Retinal pigment epithelial cell (primary cell): ENCODE measurements at regions not wholly inside any gene's neighbourhood (a gene's known extent, or its start where the extent isn't known, plus 50 kb on each side); places are given as distances from the start of the nearest gene placed in this dataset.

ENCODE experiments used
- DNase-seq: peaks from one replicate; pipeline ENCODE4 v3.0.0-alpha.2; 2010; ENCODE audit warnings: low read depth
- H3K4me3 ChIP-seq: 2 replicates; pipeline ENCODE4 v1.5.1; 2011; ENCODE audit warnings: mild to moderate bottlenecking, low read length, control low read depth, moderate library complexity
- CTCF ChIP-seq: conservative IDR thresholded peaks from 2 replicates; pipeline ENCODE4 v1.5.1; 2011; ENCODE audit warnings: low read depth, low read length, control low read depth, inconsistent platforms

DNA sequence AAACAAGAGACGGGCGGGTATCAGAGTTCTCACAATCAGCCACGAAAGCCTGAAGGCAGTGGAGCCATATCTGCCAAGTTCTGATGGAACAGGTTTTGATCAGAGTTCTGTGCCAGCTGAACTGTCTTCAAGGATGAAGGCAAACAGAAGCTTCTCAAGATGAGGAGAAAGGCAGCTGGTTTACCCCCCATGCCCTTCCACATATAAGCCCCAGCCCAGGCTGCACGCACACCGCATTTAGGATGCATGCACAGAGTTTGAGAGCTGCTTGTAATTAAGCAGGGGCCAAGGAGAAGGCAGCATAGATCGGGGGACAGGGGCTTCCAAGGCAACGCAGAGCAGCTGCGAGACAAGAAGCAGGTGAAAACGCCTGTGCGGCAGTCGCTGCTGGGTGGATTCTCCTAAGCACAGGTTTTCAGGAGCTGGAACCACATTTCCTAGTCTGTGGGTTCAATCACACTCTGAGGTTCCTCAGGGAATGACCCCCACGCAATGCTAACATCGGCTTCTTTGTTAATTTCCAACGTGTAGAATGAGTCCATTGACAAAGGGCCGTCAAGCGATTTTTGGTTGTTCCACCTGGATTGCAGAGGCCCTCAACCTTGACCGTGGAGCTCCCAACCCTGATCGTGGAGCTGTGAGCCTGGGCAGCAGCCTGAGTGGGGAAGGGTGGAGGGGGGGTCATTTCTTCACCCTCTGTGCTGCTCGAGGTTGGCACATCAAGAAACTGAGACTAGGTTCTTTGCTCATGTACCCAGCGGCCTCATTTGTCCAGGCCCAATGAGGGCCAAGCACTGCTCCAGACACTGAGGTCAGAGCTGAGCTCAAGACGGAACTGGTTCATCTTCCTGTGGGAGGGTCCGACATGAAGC, 81.7 kb upstream of the SHISAL1 start:
- H3K4me3 ChIP-seq = no peak overlapping the region
- no peak for DNase-seq
- TF ChIP-seq CTCF = no peak

GRCh38 chr22:44393066-44393465, 80.3 kb upstream of the SHISAL1 start:
- TF ChIP-seq CTCF = no peak
- DNase-seq = no peak
- H3K4me3 ChIP-seq = no peak overlapping the region

DNA sequence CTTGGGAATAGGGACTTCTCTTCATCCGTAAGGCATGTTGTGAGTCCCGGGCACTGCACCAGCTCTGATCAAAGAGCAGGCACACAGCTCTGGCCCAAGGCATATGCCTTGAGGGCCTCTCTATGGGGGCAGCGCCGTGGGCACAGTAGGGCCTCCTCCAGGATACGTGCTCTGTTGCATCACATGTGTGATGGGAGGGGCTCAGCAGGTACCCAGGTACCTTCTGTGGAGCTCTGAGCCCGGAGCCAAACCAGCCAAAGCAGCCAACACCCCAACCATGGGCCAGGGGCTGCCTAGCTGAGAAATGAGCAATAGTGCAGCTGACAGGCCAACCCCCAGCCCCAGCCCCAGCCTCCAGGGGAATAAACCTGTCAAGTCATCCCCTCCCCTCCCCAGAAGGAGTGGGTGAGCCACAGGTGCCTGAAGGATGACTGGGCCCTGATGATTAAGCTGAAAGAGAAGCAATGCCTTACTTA, 79.7 kb upstream of the SHISAL1 start:
- no peak for TF ChIP-seq CTCF
- no peak overlapping the region for H3K4me3 ChIP-seq
- no peak for DNase-seq

- no peak for DNase-seq
- TF ChIP-seq CTCF = no peak
These were observed 79.0 kb upstream of the SHISAL1 start for GRCh38 chr22:44391481-44392445.

GRCh38 chr22:44391015-44391414, 78.3 kb upstream of the SHISAL1 start:
- TF ChIP-seq CTCF = no peak
- no peak for DNase-seq
- H3K4me3 ChIP-seq = no peak overlapping the region

More at GRCh38 chr22:44391481-44392445, 79.0 kb upstream of the SHISAL1 start:
- no peak overlapping the region for H3K4me3 ChIP-seq

GRCh38 chr22:44390613-44390970, 77.8 kb upstream of the SHISAL1 start:
- no peak for DNase-seq
- H3K4me3 ChIP-seq = no peak overlapping the region
- TF ChIP-seq CTCF = no peak
